SIG-M5 treated with dmso at 0.1 percent for 504 hours (cell line): ENCODE measurements at regions not wholly inside any gene's neighbourhood (a gene's known extent, or its start where the extent isn't known, plus 50 kb on each side); places are given as distances from the start of the nearest gene placed in this dataset.
"Not testable (repeated sequence)": the region's sequence is repeated elsewhere in the genome, so short reads cannot be mapped to it uniquely, and the experiment has no call there.

ENCODE experiments used
- DNase-seq: peaks from one replicate; lab custom pipeline; 2025; ENCODE audit not compliant: unreplicated experiment; lab: John Stamatoyannopoulos, UW

GRCh38 chr1:191305370-191305769, 827.7 kb upstream of the BRINP3 start:
- no peak for DNase-seq

DNA sequence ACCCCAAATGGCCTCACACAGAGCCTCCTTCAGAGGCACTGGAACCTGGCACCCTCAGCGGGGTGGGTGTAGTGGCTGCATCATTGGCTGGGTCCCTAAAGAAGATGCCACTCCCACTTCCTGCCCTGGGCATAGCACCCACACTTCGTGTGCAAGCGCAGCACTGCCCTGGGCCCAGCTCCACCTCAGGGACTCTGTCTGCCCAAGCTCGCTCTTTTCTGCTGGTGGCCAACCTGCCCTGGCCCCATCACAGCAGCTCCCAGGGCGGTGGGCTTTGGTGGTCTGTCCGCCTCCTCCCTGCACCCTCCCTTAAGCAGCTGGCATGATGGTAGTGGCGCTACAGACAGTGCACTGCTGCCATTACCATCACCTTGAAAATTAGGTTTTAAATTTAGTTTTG, 829.3 kb upstream of the BRINP3 start:
- DNase-seq, result no peak

- DNase-seq, result no peak
Measured at GRCh38 chr1:191320062-191320461, 838.2 kb upstream of the RGS18 start.

DNA sequence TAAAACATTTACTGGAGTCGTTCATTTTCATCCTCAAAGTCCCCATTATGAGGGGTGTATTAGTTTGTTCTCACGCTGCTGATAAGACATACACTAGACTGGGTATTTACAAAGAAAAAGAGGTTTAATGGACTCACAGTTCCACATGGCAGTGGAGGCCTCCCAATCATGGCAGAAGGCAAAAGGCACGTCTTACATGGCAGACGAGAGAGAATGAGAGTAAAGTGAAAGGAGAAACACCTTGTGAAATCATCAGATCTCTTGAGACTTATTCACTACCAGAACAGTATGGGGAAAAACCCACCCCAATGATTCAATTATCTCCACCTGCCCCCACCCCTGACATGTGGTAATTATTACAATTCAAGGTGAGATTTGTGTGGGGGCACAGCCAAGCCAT, 830.4 kb upstream of the RGS18 start:
- no peak for DNase-seq

DNA sequence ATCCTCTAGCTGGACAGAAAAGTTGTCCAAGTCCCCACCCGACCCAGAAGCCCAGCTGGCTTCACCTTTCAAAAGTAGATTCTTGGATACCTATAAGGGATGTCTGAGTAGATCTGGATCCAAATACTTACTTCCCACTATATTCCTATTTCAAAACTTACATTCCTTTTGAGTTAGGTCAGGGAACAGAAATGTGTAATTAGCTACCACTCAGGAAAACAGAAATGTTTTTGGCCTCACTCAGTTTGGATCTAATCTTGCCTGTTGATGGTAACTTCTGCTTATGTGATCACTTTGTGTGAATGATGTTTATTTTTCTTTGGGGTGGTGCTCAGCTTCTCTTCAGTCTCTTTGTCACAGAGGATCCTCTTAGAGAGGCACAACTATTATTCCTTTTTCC, 814.4 kb upstream of the RGS18 start:
- no peak for DNase-seq

DNA sequence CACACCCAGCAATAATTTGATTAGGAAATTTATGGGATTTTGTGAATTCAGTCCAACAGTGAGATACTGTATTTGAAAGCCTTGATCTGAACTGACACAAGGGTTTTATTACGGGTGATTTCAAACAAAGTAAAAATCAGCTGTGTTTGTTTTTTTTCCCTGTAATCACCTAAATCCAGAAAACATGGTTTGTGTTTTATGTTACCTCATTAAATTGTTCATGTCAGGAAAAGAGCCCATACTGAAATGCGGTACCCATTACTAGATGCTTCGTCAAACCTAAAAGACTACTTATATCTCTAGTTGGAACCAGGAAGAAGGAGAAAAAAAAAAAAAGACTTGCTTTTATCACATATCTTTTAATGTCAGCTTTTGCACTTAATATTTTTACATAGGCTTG, 811.9 kb upstream of the RGS18 start:
- no peak for DNase-seq

DNA sequence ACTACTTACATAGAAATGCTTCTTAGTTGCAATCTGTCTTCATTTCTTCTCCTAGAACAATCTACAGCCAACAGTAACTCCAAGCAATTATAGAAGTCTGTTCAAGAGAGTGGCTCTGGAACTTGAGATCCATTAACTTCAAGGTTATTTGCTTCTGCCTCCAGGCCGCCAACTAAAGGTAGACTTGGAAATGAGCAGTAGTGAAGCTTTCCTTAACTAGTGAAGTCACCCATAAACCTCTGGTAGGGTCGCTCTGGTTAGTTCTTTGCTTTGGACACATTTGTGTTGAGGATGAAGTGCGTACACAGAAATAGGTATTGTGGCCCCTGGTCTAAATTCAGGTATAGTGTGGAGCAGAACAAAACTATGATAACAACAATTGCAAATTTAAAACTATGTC, 809.9 kb upstream of the RGS18 start:
- no peak for DNase-seq

- DNase-seq, result no peak
Measured at GRCh38 chr1:191350938-191351337, 807.3 kb upstream of the RGS18 start.

- no peak for DNase-seq
Measured at GRCh38 chr1:191358724-191359123, 799.5 kb upstream of the RGS18 start.

DNA sequence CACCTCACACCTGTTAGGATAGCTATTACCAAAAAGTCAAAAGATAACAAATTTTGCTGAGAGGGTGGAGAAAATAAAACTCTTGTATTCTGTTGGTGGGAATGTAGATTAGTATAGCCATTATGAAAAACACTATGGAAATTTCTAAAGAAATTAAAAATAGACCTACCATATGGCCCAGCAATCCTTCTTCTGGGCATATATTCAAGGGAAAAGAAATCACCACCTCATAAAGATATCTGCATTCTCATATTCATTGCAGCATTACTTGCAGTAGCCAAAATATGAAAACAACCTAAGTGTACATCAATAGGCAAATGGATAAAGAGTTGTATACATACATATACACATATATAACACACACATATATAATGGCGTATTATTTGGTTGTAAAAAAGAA, 791.6 kb upstream of the RGS18 start:
- DNase-seq, result no peak

GRCh38 chr1:191368891-191369654, 789.2 kb upstream of the RGS18 start:
- no peak for DNase-seq

DNA sequence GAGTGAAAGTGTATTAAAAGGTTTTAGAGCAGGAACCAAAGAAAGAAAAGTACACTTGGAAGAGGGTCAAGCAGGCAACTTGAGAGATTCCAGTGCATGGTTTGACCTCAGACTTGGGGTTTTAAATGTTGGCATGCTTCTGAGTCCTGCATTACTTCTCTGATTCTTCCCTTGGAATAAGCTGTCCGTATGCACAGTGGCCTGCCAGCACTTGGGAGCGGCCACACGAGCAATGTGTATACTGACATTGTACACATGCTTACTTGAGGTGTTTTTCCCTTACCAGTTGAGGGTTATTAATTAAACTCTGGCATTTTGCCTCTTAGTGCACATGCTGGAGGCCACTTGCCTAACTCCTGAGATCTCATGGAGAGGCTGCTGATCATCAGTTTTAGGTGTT, 786.6 kb upstream of the RGS18 start:
- DNase-seq, result no peak

- DNase-seq, result no peak
Measured at GRCh38 chr1:191388283-191388682, 770.0 kb upstream of the RGS18 start.

GRCh38 chr1:191396622-191397021, 761.6 kb upstream of the RGS18 start:
- DNase-seq, result no peak

- DNase-seq, result no peak
Measured at GRCh38 chr1:191398551-191398950, 759.7 kb upstream of the RGS18 start.

- DNase-seq, result no peak
Measured at GRCh38 chr1:191405417-191405816, 752.8 kb upstream of the RGS18 start.

GRCh38 chr1:191414981-191415640, 743.2 kb upstream of the RGS18 start:
- DNase-seq, result no peak

DNA sequence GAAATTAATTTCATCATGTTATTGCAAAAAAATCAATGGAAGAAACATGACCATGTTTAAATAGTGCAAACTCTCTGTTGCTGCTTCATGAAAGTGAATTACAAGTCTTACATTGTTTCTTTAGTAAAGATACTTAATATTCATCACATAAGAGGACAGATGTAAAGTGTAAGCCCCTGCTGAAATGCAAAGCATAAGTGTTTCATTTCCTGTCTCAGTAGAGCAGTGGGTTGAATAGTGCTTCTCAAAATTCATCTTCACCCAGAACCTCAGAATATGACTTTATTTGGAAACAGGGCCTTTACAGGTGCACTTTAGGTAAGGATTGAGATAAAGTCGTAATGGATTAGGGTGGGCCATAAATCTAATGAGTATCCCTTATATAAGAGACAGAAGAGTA, 738.4 kb upstream of the RGS18 start:
- no peak for DNase-seq

DNA sequence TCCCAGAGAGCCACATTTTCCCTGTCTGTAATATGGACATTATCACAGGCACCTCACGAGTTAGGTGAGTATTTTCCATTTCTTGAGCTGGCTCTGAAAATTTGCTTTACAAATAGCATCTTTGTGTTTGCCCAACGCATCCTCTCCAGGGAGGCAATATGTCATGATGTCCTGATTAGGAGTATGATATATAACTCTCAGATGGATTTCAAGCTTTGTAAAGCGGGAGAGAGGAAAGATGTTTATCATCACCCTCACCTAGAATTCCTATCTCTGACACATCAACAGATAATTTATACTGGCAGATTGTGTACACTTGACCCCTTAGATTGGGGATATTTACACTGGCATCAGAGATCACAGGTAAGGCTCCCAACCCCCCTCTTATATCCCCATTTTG, 730.7 kb upstream of the RGS18 start:
- no peak for DNase-seq

GRCh38 chr1:191432817-191433216, 725.4 kb upstream of the RGS18 start:
- no peak for DNase-seq

DNA sequence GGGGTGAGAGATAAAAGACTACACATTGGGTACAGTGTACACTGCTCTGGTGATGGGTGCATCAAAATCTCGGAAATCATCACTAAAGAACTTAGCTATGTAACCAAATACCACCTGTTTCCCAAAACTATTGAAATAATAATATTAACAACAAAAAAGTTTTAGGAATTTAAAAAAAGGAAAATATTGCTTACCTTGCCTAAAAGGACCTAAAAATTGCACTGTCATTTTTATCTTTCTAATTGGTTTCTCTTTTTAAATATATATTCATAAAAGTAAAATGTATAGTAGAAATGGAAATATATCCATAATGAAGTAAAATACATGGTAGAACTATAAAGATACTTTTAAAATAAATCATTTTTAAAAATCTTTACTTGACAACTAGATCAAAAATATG, 719.3 kb upstream of the RGS18 start:
- DNase-seq, result no peak

GRCh38 chr1:191448279-191448678, 710.0 kb upstream of the RGS18 start:
- not testable (repeated sequence) for DNase-seq

GRCh38 chr1:191452586-191452985, 705.7 kb upstream of the RGS18 start:
- no peak for DNase-seq
